Mammary epithelial cell (primary cell): ENCODE measurements at regions not wholly inside any gene's neighbourhood (a gene's known extent, or its start where the extent isn't known, plus 50 kb on each side); places are given as distances from the start of the nearest gene placed in this dataset.

ENCODE experiments used
- CTCF ChIP-seq, 2 donors: IDR thresholded peaks in 1 of 2; conservative IDR thresholded peaks in 1 of 2; 2 replicates each; pipeline ENCODE4 v1.5.1; 2011 to 2012; ENCODE audit warnings: inconsistent platforms in 2 of 2, low read length in 2 of 2, mild to moderate bottlenecking in 2 of 2, control low read depth in 1 of 2, low read depth in 1 of 2; ENCODE audit not compliant: insufficient read depth in 1 of 2; ENCODE audit errors: extremely low read depth in 1 of 2
- EZH2 ChIP-seq: IDR thresholded peaks from 2 replicates; pipeline ENCODE4 v1.6.1; 2012; ENCODE audit warnings: low read length, inconsistent platforms, borderline replicate concordance

GRCh38 chr1:221246628-221247415, 367.6 kb downstream of the HLX start:
- TF ChIP-seq EZH2 (no peak), CTCF (conservative IDR thresholded peaks at IDR 0.05 in 1 of 2, IDR thresholded peaks at IDR 0.05 in 1 of 2; ENCODE audit: extremely low read depth in 1 of 2, insufficient read depth in 1 of 2, low read depth in 1 of 2, low read length in 2 of 2) (no peak)
